GM12878 (cell line): ENCODE measurements at regions not wholly inside any gene's neighbourhood (a gene's known extent, or its start where the extent isn't known, plus 50 kb on each side); places are given as distances from the start of the nearest gene placed in this dataset.

Source experiments
- ATAC-seq: fragments of 200-7000 bp; cut with Tn5 transposase; 3 replicates; pipeline ENCODE4 v1.9.1; 2020; ENCODE audit warnings: mild to moderate bottlenecking, moderate library complexity
- BruUV-seq: library from RNA; stranded (reverse); fragments of 400-500 nt; replicated peaks from 2 replicates; lab custom pipeline; 2021; lab: Mats Ljungman, UMichigan
- CTCF ChIA-PET: fragments of 300-600 bp; sonication (Branson Sonifier 250); formaldehyde crosslinking; extraction: SDS; loops from one replicate; lab custom pipeline; 2021; ENCODE audit warnings: inconsistent platforms; lab: Yijun Ruan, JAX
- POLR2A ChIA-PET: fragments of 350-600 bp; formaldehyde crosslinking; extraction: SDS; loops from one replicate; lab custom pipeline; 2021; ENCODE audit warnings: inconsistent platforms; lab: Charles Lee
- RAD21 ChIA-PET: fragments of 300-600 bp; sonication (Branson Sonifier 250); formaldehyde crosslinking; loops from one replicate; lab custom pipeline; 2023; ENCODE audit warnings: antibody characterized with exemption; ENCODE audit not compliant: unreplicated experiment; lab: Charles Lee
- SMC1A ChIA-PET: fragments of 300-600 bp; sonication (Branson Sonifier 250); formaldehyde crosslinking; loops from one replicate; lab custom pipeline; 2023; ENCODE audit not compliant: unreplicated experiment, uncharacterized antibody; lab: Charles Lee
- DNase-seq: peaks from one replicate; pipeline ENCODE4 v3.0.0-alpha.2; 2011; ENCODE audit warnings: low read depth, low spot score
- FAIRE-seq: peaks from 3 replicates; lab custom pipeline; 2011; peaks lifted over from hg19 to GRCh38; lab: Jason Lieb, UNC
- H2AFZ ChIP-seq: 2 replicates; pipeline ENCODE4 v1.6.0; 2011; ENCODE audit warnings: low read depth, low read length, control low read depth; ENCODE audit not compliant: control insufficient read depth
- H3K27ac ChIP-seq: 2 replicates; pipeline ENCODE4 v1.5.1; 2011; ENCODE audit warnings: control low read depth; ENCODE audit not compliant: control insufficient read depth, insufficient read depth
- H3K27me3 ChIP-seq, 2 experiments: replicated peaks in 1 of 2; 2 replicates each; pipeline versions ENCODE4 v1.6.0 to v1.6.1; 2011; ENCODE audit warnings: low read length in 1 of 2; ENCODE audit not compliant: control insufficient read depth in 2 of 2, insufficient read depth in 2 of 2
- H3K36me3 ChIP-seq, 2 experiments: 2 replicates each; pipeline ENCODE4 v1.5.1; 2011; ENCODE audit warnings: low read length in 1 of 2; ENCODE audit not compliant: control insufficient read depth in 2 of 2, insufficient read depth in 2 of 2
- H3K4me1 ChIP-seq: 2 replicates; pipeline ENCODE4 v1.6.1; 2011; ENCODE audit warnings: mild to moderate bottlenecking, low read length, moderate library complexity, mixed read lengths; ENCODE audit not compliant: control insufficient read depth, insufficient read depth
- H3K4me2 ChIP-seq: 2 replicates; pipeline ENCODE4 v1.6.0; 2011; ENCODE audit warnings: control low read depth; ENCODE audit not compliant: control insufficient read depth, insufficient read depth
- H3K4me3 ChIP-seq: fragments of 200-600 bp; sonication (generic); 2 replicates; pipeline ENCODE4 v1.5.1; 2016
- H3K79me2 ChIP-seq: 2 replicates; pipeline ENCODE4 v1.6.0; 2011; ENCODE audit warnings: low read length; ENCODE audit not compliant: control insufficient read depth, insufficient read depth
- H3K9ac ChIP-seq: 2 replicates; pipeline ENCODE4 v1.8.0; 2011; ENCODE audit warnings: low read length, control low read depth, mixed read lengths; ENCODE audit not compliant: control insufficient read depth, insufficient read depth
- H3K9me3 ChIP-seq: replicated peaks from 3 replicates; pipeline ENCODE4 v1.5.1; 2011; ENCODE audit warnings: mild to moderate bottlenecking, low read length; ENCODE audit not compliant: control insufficient read depth, insufficient read depth
- H4K20me1 ChIP-seq: 2 replicates; pipeline ENCODE4 v1.6.0; 2011; ENCODE audit not compliant: control insufficient read depth, insufficient read depth
- BACH1 ChIP-seq: fragments of 450-650 bp; IDR thresholded peaks from 2 replicates; pipeline ENCODE4 v1.6.1; 2017; ENCODE audit warnings: mild to moderate bottlenecking, borderline replicate concordance
- CBX5 ChIP-seq: sonication (generic); IDR thresholded peaks from 2 replicates; pipeline ENCODE4 v1.6.1; 2016; ENCODE audit warnings: low read depth, moderate library complexity, mild to moderate bottlenecking, inconsistent platforms
- EZH2 ChIP-seq: IDR thresholded peaks from 2 replicates; pipeline ENCODE4 v1.6.1; 2012; ENCODE audit warnings: low read depth, mild to moderate bottlenecking, control low read depth, inconsistent platforms, low read length, borderline replicate concordance; ENCODE audit not compliant: control insufficient read depth
- RAD21 ChIP-seq: IDR thresholded peaks from 2 replicates; pipeline ENCODE4 v1.6.1; 2011; ENCODE audit warnings: mild to moderate bottlenecking, low read depth, low read length, moderate library complexity; ENCODE audit not compliant: insufficient read depth
- SMC3 ChIP-seq: IDR thresholded peaks from 2 replicates; pipeline ENCODE4 v1.6.1; 2011; ENCODE audit warnings: low read length, improper control_type of control experiment, borderline replicate concordance
- SREBF2 ChIP-seq: IDR thresholded peaks from 2 replicates; pipeline ENCODE4 v1.6.1; 2012; ENCODE audit warnings: mild to moderate bottlenecking, low read length
- YY1 ChIP-seq: IDR thresholded peaks from 2 replicates; pipeline ENCODE4 v1.6.1; 2011; ENCODE audit warnings: low read depth, mild to moderate bottlenecking, low read length
- WGBS: methylation state at CpG from one replicate; pipeline ENCODE4 v1.1.6; 2016; ENCODE audit warnings: low lambda C conversion rate; ENCODE audit not compliant: insufficient replicate concordance, insufficient coverage; ENCODE audit errors: missing lambda C conversion rate; 5-methylcytosine and 5-hydroxymethylcytosine counted together
- in situ Hi-C: fragments of 300-500 bp; cut with MboI; formaldehyde crosslinking; loops from 9 replicates; pipeline ENCODE4 v1.14.3; 2018; ENCODE audit warnings: mixed read lengths
- intact Hi-C: fragments of 100-400 bp; cut with micrococcal nuclease; formaldehyde crosslinking; loops from one replicate; pipeline ENCODE4 v1.14.2; 2022; ENCODE audit not compliant: unreplicated experiment
- TF ChIP-seq, protein P1 (sequence below): fragments of 450-650 bp; IDR thresholded peaks from 2 replicates; pipeline ENCODE4 v1.6.1; 2018; ENCODE audit warnings: mild to moderate bottlenecking, low read depth, moderate library complexity; ENCODE audit not compliant: partially characterized antibody

DNA sequence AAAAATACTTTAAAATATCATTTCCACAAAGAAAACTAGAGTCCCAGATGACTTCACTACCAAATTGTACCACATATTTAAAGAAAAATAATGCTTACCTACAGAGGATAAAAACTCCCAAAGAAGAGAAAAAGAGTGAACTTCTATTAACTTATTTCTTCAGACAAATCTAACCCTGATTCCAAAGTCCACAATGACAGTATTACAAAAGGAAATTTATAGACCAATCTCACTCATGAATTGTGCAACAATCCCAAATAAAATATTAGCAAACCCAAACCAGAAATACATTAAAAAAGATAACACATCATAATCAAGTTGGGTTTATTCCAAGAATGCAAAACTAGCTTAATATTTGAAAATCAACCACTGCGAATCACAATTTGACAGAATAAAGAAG is 161.4 kb upstream of the GALNT2 start (continued):
- TF ChIP-seq, protein P1, sequence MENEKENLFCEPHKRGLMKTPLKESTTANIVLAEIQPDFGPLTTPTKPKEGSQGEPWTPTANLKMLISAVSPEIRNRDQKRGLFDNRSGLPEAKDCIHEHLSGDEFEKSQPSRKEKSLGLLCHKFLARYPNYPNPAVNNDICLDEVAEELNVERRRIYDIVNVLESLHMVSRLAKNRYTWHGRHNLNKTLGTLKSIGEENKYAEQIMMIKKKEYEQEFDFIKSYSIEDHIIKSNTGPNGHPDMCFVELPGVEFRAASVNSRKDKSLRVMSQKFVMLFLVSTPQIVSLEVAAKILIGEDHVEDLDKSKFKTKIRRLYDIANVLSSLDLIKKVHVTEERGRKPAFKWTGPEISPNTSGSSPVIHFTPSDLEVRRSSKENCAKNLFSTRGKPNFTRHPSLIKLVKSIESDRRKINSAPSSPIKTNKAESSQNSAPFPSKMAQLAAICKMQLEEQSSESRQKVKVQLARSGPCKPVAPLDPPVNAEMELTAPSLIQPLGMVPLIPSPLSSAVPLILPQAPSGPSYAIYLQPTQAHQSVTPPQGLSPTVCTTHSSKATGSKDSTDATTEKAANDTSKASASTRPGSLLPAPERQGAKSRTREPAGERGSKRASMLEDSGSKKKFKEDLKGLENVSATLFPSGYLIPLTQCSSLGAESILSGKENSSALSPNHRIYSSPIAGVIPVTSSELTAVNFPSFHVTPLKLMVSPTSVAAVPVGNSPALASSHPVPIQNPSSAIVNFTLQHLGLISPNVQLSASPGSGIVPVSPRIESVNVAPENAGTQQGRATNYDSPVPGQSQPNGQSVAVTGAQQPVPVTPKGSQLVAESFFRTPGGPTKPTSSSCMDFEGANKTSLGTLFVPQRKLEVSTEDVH, result no peak

DNA sequence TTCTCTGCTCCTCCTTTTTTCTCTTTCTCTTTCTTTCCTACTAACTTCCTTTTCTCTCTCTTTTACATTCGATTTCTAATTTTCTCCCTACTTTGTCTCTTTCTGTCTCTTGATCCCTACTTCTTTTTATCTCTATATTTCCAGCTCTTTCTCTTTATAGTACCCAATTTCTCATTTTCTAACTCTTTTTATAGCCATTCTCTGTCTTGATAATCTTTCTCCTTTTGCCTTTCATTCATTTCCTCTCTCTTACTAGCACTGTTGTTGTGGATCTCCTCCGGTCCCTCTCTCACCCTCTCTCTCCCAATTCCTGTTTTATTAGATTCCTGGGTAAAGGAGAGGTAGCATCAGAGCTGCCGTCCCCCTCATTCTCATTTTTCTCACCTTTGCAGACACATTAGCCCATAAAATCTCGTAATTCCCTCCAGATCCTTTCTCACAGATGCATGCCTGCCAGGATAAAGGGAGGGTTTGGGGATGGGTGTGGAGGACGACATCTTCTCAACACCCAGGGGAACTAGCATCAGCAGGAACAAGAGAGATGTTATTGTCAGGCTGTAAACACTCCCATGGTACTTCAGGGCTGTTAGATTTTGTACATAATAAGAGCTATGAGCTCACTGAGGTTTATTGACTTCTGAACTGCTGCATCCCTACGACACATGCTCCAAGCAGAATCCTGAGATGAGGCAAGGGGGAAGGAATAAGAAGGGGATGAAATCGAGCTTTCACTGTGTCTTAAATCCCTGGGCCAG is 159.0 kb upstream of the GALNT2 start:
- no peak for TF ChIP-seq SMC3
- TF ChIP-seq YY1, result no peak
- TF ChIP-seq EZH2, result no peak
- TF ChIP-seq CBX5, result no peak
- no peak for TF ChIP-seq SREBF2
- TF ChIP-seq RAD21, result no peak
- TF ChIP-seq BACH1, result no peak
- no peaks in the 10 kb centered on the region for H4K20me1 ChIP-seq
- no peak overlapping the region for H3K4me3 ChIP-seq
- DNase-seq, result no peak
- CTCF ChIA-PET, result interaction anchor here (0.5 to 1.1 kb wide), 2 partner anchors 35 to 199 kb away, joined by 3 read pairs; no protein-coding TSS in a partner anchor
- RAD21 ChIA-PET, result no interaction called here
- no peak overlapping the region for H3K4me2 ChIP-seq
- no peak overlapping the region for H3K9ac ChIP-seq
- H3K79me2 ChIP-seq, result no peaks in the 10 kb centered on the region
- no peak for FAIRE-seq
- H3K36me3 ChIP-seq, result no peaks in the 10 kb centered on the region
- WGBS, result 7% methylated on average over 7 of the region's 7 CpGs
- no TSS peak for BruUV-seq
- H3K27ac ChIP-seq, result no peak overlapping the region
- POLR2A ChIA-PET, result no interaction called here
- H3K4me1 ChIP-seq, result no peaks in the 10 kb centered on the region
- ATAC-seq, result no peak
- intact Hi-C loops, result no loop called here
- H3K27me3 ChIP-seq, result peaks cover 0 to 3% of the 10 kb centered on the region in 2 experiments; a peak in 2 of 4 replicates
- no peaks in the 10 kb centered on the region for H3K9me3 ChIP-seq
- no peak overlapping the region for H2AFZ ChIP-seq
- SMC1A ChIA-PET, result no interaction called here
- in situ Hi-C loops, result no loop called here
